MM.1S (cell line): ENCODE measurements at regions not wholly inside any gene's neighbourhood (a gene's known extent, or its start where the extent isn't known, plus 50 kb on each side); places are given as distances from the start of the nearest gene placed in this dataset.

Experiments used
- DNase-seq: peaks from one replicate; pipeline ENCODE4 v3.0.0-alpha.2; 2015
- H2AFZ ChIP-seq: fragments of 300-600 bp; sonication (generic); 2 replicates; pipeline ENCODE4 v1.6.0; 2016; ENCODE audit warnings: antibody characterized with exemption, low read length
- H3F3A ChIP-seq: fragments of 300-600 bp; sonication (generic); 2 replicates; pipeline ENCODE4 v1.6.1; 2016; ENCODE audit warnings: mild to moderate bottlenecking, antibody characterized with exemption, low read length, moderate library complexity, mixed read lengths; ENCODE audit not compliant: insufficient read depth
- H3K27ac ChIP-seq: fragments of 300-600 bp; sonication (generic); 2 replicates; pipeline ENCODE4 v1.5.1; 2016; ENCODE audit warnings: mild to moderate bottlenecking, low read length
- H3K27me3 ChIP-seq: fragments of 300-600 bp; sonication (generic); replicated peaks from 2 replicates; pipeline ENCODE4 v1.6.0; 2016; ENCODE audit warnings: low read length; ENCODE audit not compliant: insufficient read depth
- H3K36me3 ChIP-seq: fragments of 300-600 bp; sonication (generic); replicated peaks from 2 replicates; pipeline ENCODE4 v1.6.1; 2016; ENCODE audit warnings: mild to moderate bottlenecking, low read length, mixed read lengths; ENCODE audit not compliant: insufficient read depth
- H3K4me1 ChIP-seq: fragments of 300-600 bp; sonication (generic); 2 replicates; pipeline ENCODE4 v1.6.1; 2016; ENCODE audit warnings: low read length, mixed read lengths
- H3K4me2 ChIP-seq: fragments of 300-600 bp; sonication (generic); 2 replicates; pipeline ENCODE4 v1.6.0; 2016; ENCODE audit warnings: low read depth, low read length
- H3K4me3 ChIP-seq: fragments of 300-600 bp; sonication (generic); 2 replicates; pipeline ENCODE4 v1.5.1; 2016; ENCODE audit warnings: low read length, mixed read lengths
- H3K79me2 ChIP-seq: fragments of 300-600 bp; sonication (generic); 2 replicates; pipeline ENCODE4 v1.6.1; 2016; ENCODE audit warnings: mixed run types, low read length, mixed read lengths
- H3K9ac ChIP-seq: fragments of 300-600 bp; sonication (generic); 2 replicates; pipeline ENCODE4 v1.6.1; 2016; ENCODE audit warnings: low read length, mixed read lengths
- H3K9me2 ChIP-seq: fragments of 300-600 bp; sonication (generic); replicated peaks from 2 replicates; pipeline ENCODE4 v1.6.1; 2016; ENCODE audit warnings: mild to moderate bottlenecking, low read length, mixed read lengths; ENCODE audit not compliant: insufficient read depth
- H3K9me3 ChIP-seq: fragments of 300-600 bp; sonication (generic); replicated peaks from 2 replicates; pipeline ENCODE4 v1.6.1; 2016; ENCODE audit warnings: mild to moderate bottlenecking, low read length, mixed read lengths; ENCODE audit not compliant: insufficient read depth
- H4K20me1 ChIP-seq: fragments of 300-600 bp; sonication (generic); 2 replicates; pipeline ENCODE4 v1.6.1; 2016; ENCODE audit warnings: mild to moderate bottlenecking, low read length, moderate library complexity, mixed read lengths; ENCODE audit not compliant: insufficient read depth
- CTCF ChIP-seq: fragments of 300-600 bp; sonication (generic); IDR thresholded peaks from 2 replicates; pipeline ENCODE4 v1.5.1; 2016; ENCODE audit warnings: antibody characterized with exemption, low read length, mixed read lengths
- EZH2 ChIP-seq: fragments of 300-600 bp; sonication (generic); optimal IDR thresholded peaks from 2 replicates; pipeline ENCODE3; 2017; ENCODE audit warnings: low read depth, mild to moderate bottlenecking, antibody characterized with exemption, low read length, mixed read lengths
- EZH2phosphoT487 ChIP-seq: fragments of 300-600 bp; sonication (generic); IDR thresholded peaks from 2 replicates; pipeline ENCODE4 v1.6.1; 2018; ENCODE audit warnings: antibody characterized with exemption, low read length

- TF ChIP-seq EZH2 (no peak), EZH2phosphoT487 (no peak), CTCF (no peak)
- Histone ChIP-seq H3K4me2 (no peak overlapping the region), H4K20me1 (no peaks in the 10 kb centered on the region), H3K79me2 (no peaks in the 10 kb centered on the region), H3K9me2 (no peaks in the 10 kb centered on the region), H3K4me1 (no peaks in the 10 kb centered on the region), H3K9ac (no peak overlapping the region), H3K36me3 (no peaks in the 10 kb centered on the region), H3K27ac (no peak overlapping the region), H3K4me3 (no peak overlapping the region), H3K9me3 (no peaks in the 10 kb centered on the region), H3K27me3 (no peaks in the 10 kb centered on the region), H3F3A (no peaks in the 10 kb centered on the region), H2AFZ (no peak overlapping the region)
- no peak for DNase-seq
These were observed 105.2 kb downstream of the SLITRK6 start for GRCh38 chr13:85693889-85694511.

- no peak overlapping the region for H3K9ac ChIP-seq
- H4K20me1 ChIP-seq: no peaks in the 10 kb centered on the region
- no peak overlapping the region for H3K4me2 ChIP-seq
- H2AFZ ChIP-seq: no peak overlapping the region
- no peaks in the 10 kb centered on the region for H3K36me3 ChIP-seq
- no peak for TF ChIP-seq EZH2phosphoT487
- TF ChIP-seq CTCF: no peak
- no peak for TF ChIP-seq EZH2
- no peaks in the 10 kb centered on the region for H3K9me3 ChIP-seq
- no peak for DNase-seq
- no peaks in the 10 kb centered on the region for H3K27me3 ChIP-seq
- no peak overlapping the region for H3K27ac ChIP-seq
- no peaks in the 10 kb centered on the region for H3F3A ChIP-seq
- no peaks in the 10 kb centered on the region for H3K79me2 ChIP-seq
- no peaks in the 10 kb centered on the region for H3K9me2 ChIP-seq
- no peaks in the 10 kb centered on the region for H3K4me1 ChIP-seq
- H3K4me3 ChIP-seq: no peak overlapping the region
These were observed 108.9 kb downstream of the SLITRK6 start for GRCh38 chr13:85690368-85690767.

- H2AFZ ChIP-seq: no peak overlapping the region
- no peaks in the 10 kb centered on the region for H3K4me1 ChIP-seq
- TF ChIP-seq CTCF (no peak), EZH2phosphoT487 (no peak), EZH2 (no peak)
- no peaks in the 10 kb centered on the region for H3F3A ChIP-seq
- DNase-seq: no peak
- no peaks in the 10 kb centered on the region for H3K9me3 ChIP-seq
- H3K79me2 ChIP-seq: no peaks in the 10 kb centered on the region
- H4K20me1 ChIP-seq: no peaks in the 10 kb centered on the region
- no peaks in the 10 kb centered on the region for H3K36me3 ChIP-seq
- no peak overlapping the region for H3K9ac ChIP-seq
- H3K4me3 ChIP-seq: no peak overlapping the region
- no peak overlapping the region for H3K4me2 ChIP-seq
- H3K27me3 ChIP-seq: no peaks in the 10 kb centered on the region
- no peaks in the 10 kb centered on the region for H3K9me2 ChIP-seq
- H3K27ac ChIP-seq: no peak overlapping the region
These were observed 113.8 kb downstream of the SLITRK6 start for GRCh38 chr13:85685436-85685835.
